ENCODE measurements at regions not wholly inside any gene's neighbourhood (a gene's known extent, or its start where the extent isn't known, plus 50 kb on each side); places are given as distances from the start of the nearest gene placed in this dataset.

- no peaks in the 10 kb centered on the region for H3K27me3 Mint-ChIP-seq
- no peak overlapping the region for H3K27ac Mint-ChIP-seq
- no peaks in the 10 kb centered on the region for H3K4me1 Mint-ChIP-seq
- no peaks in the 10 kb centered on the region for H3K36me3 Mint-ChIP-seq
- no peak overlapping the region for H3K4me3 Mint-ChIP-seq
- peaks cover 0 to 6% (median 4%) of the 10 kb centered on the region in 3 donors for H3K9me3 Mint-ChIP-seq
These were observed 221.5 kb downstream of the PCDH18 start for GRCh38 chr4:137310593-137311490.

- no peak overlapping the region for H3K27ac Mint-ChIP-seq
- no peak overlapping the region for H3K4me3 Mint-ChIP-seq
- H3K27me3 Mint-ChIP-seq, result no peaks in the 10 kb centered on the region
- peaks cover under 1 to 6% (median 4%) of the 10 kb centered on the region in 3 donors for H3K9me3 Mint-ChIP-seq
- H3K4me1 Mint-ChIP-seq, result no peaks in the 10 kb centered on the region
- H3K36me3 Mint-ChIP-seq, result no peaks in the 10 kb centered on the region
These were observed 222.1 kb downstream of the PCDH18 start for GRCh38 chr4:137310166-137310565.

GRCh38 chr4:137309424-137309823, 222.9 kb downstream of the PCDH18 start:
- H3K4me1 Mint-ChIP-seq, result no peaks in the 10 kb centered on the region
- H3K27ac Mint-ChIP-seq, result no peak overlapping the region

GRCh38 chr4:137307806-137308205, 224.5 kb downstream of the PCDH18 start:
- no peak overlapping the region for H3K4me3 Mint-ChIP-seq
- no peaks in the 10 kb centered on the region for H3K4me1 Mint-ChIP-seq
- H3K36me3 Mint-ChIP-seq, result no peaks in the 10 kb centered on the region
- H3K9me3 Mint-ChIP-seq, result peaks cover 0 to 2% (median 2%) of the 10 kb centered on the region in 3 donors
- H3K27me3 Mint-ChIP-seq, result no peaks in the 10 kb centered on the region
- no peak overlapping the region for H3K27ac Mint-ChIP-seq

More at GRCh38 chr4:137309424-137309823, 222.9 kb downstream of the PCDH18 start:
- no peaks in the 10 kb centered on the region for H3K36me3 Mint-ChIP-seq
- H3K27me3 Mint-ChIP-seq, result no peaks in the 10 kb centered on the region
- H3K4me3 Mint-ChIP-seq, result no peak overlapping the region
- peaks cover 1 to 2% (median 2%) of the 10 kb centered on the region in 3 donors for H3K9me3 Mint-ChIP-seq

- H3K4me1 Mint-ChIP-seq, result no peaks in the 10 kb centered on the region
- H3K27ac Mint-ChIP-seq, result no peak overlapping the region
- peaks cover 0 to 4% (median 2%) of the 10 kb centered on the region in 3 donors for H3K9me3 Mint-ChIP-seq
- H3K36me3 Mint-ChIP-seq, result no peaks in the 10 kb centered on the region
- no peaks in the 10 kb centered on the region for H3K27me3 Mint-ChIP-seq
- no peak overlapping the region for H3K4me3 Mint-ChIP-seq
These were observed 231.5 kb downstream of the PCDH18 start for GRCh38 chr4:137300776-137301175.

- Mint-ChIP-seq H3K4me1 (no peaks in the 10 kb centered on the region), H3K27ac (no peak overlapping the region), H3K27me3 (no peaks in the 10 kb centered on the region), H3K9me3 (peaks cover 0 to 4% (median 0%) of the 10 kb centered on the region in 3 donors), H3K36me3 (no peaks in the 10 kb centered on the region), H3K4me3 (no peak overlapping the region)
These were observed 233.0 kb downstream of the PCDH18 start for GRCh38 chr4:137299281-137299680.

- peaks cover 0 to 8% (median 0%) of the 10 kb centered on the region in 3 donors for H3K9me3 Mint-ChIP-seq
- no peaks in the 10 kb centered on the region for H3K36me3 Mint-ChIP-seq
- H3K4me3 Mint-ChIP-seq, result no peak overlapping the region
- H3K27me3 Mint-ChIP-seq, result no peaks in the 10 kb centered on the region
- no peaks in the 10 kb centered on the region for H3K4me1 Mint-ChIP-seq
- H3K27ac Mint-ChIP-seq, result no peak overlapping the region
These were observed 239.0 kb downstream of the PCDH18 start for GRCh38 chr4:137293281-137293680.

GRCh38 chr4:137283737-137284136, 248.6 kb downstream of the PCDH18 start:
- H3K36me3 Mint-ChIP-seq, result no peaks in the 10 kb centered on the region
- peaks cover 2 to 11% (median 7%) of the 10 kb centered on the region in 3 donors for H3K9me3 Mint-ChIP-seq
- no peak overlapping the region for H3K4me3 Mint-ChIP-seq
- no peaks in the 10 kb centered on the region for H3K4me1 Mint-ChIP-seq
- no peak overlapping the region for H3K27ac Mint-ChIP-seq
- H3K27me3 Mint-ChIP-seq, result no peaks in the 10 kb centered on the region

- no peaks in the 10 kb centered on the region for H3K36me3 Mint-ChIP-seq
- H3K4me1 Mint-ChIP-seq, result no peaks in the 10 kb centered on the region
- no peak overlapping the region for H3K4me3 Mint-ChIP-seq
- H3K27me3 Mint-ChIP-seq, result no peaks in the 10 kb centered on the region
- H3K27ac Mint-ChIP-seq, result no peak overlapping the region
- H3K9me3 Mint-ChIP-seq, result peaks cover 0 to 6% (median 0%) of the 10 kb centered on the region in 3 donors
These were observed 253.9 kb downstream of the PCDH18 start for GRCh38 chr4:137278431-137278830.

GRCh38 chr4:137274404-137274803, 257.9 kb downstream of the PCDH18 start:
- H3K4me3 Mint-ChIP-seq, result no peak overlapping the region
- no peaks in the 10 kb centered on the region for H3K27me3 Mint-ChIP-seq
- peaks cover 3 to 5% (median 5%) of the 10 kb centered on the region in 3 donors for H3K9me3 Mint-ChIP-seq
- H3K36me3 Mint-ChIP-seq, result no peaks in the 10 kb centered on the region
- no peaks in the 10 kb centered on the region for H3K4me1 Mint-ChIP-seq
- no peak overlapping the region for H3K27ac Mint-ChIP-seq

GRCh38 chr4:137267024-137267423, 265.3 kb downstream of the PCDH18 start:
- no peaks in the 10 kb centered on the region for H3K36me3 Mint-ChIP-seq
- no peak overlapping the region for H3K4me3 Mint-ChIP-seq
- no peaks in the 10 kb centered on the region for H3K27me3 Mint-ChIP-seq
- H3K4me1 Mint-ChIP-seq, result no peaks in the 10 kb centered on the region
- H3K27ac Mint-ChIP-seq, result no peak overlapping the region
- H3K9me3 Mint-ChIP-seq, result peaks cover 0 to 4% (median 3%) of the 10 kb centered on the region in 3 donors

- Mint-ChIP-seq H3K27me3 (no peaks in the 10 kb centered on the region), H3K36me3 (no peaks in the 10 kb centered on the region), H3K27ac (no peak overlapping the region), H3K9me3 (peaks cover 0 to 4% (median 3%) of the 10 kb centered on the region in 3 donors), H3K4me1 (no peaks in the 10 kb centered on the region), H3K4me3 (no peak overlapping the region)
These were observed 265.8 kb downstream of the PCDH18 start for GRCh38 chr4:137266511-137266910.

GRCh38 chr4:137263206-137263605, 269.1 kb downstream of the PCDH18 start:
- H3K9me3 Mint-ChIP-seq, result peaks cover 0 to 4% (median 0%) of the 10 kb centered on the region in 3 donors
- no peaks in the 10 kb centered on the region for H3K4me1 Mint-ChIP-seq
- no peaks in the 10 kb centered on the region for H3K36me3 Mint-ChIP-seq
- no peaks in the 10 kb centered on the region for H3K27me3 Mint-ChIP-seq
- no peak overlapping the region for H3K27ac Mint-ChIP-seq
- no peak overlapping the region for H3K4me3 Mint-ChIP-seq

- H3K27me3 Mint-ChIP-seq, result no peaks in the 10 kb centered on the region
- H3K36me3 Mint-ChIP-seq, result no peaks in the 10 kb centered on the region
- H3K4me1 Mint-ChIP-seq, result no peaks in the 10 kb centered on the region
- peaks cover 0 to 6% (median 1%) of the 10 kb centered on the region in 3 donors for H3K9me3 Mint-ChIP-seq
- H3K27ac Mint-ChIP-seq, result no peak overlapping the region
- H3K4me3 Mint-ChIP-seq, result no peak overlapping the region
These were observed 278.3 kb downstream of the PCDH18 start for GRCh38 chr4:137253949-137254348.

- Mint-ChIP-seq H3K27ac (no peak overlapping the region), H3K9me3 (peaks cover 0 to 5% (median 0%) of the 10 kb centered on the region in 3 donors), H3K4me3 (no peak overlapping the region), H3K36me3 (no peaks in the 10 kb centered on the region), H3K4me1 (no peaks in the 10 kb centered on the region), H3K27me3 (no peaks in the 10 kb centered on the region)
These were observed 283.2 kb downstream of the PCDH18 start for GRCh38 chr4:137249112-137249511.
